ENCODE measurements at regions not wholly inside any gene's neighbourhood (a gene's known extent, or its start where the extent isn't known, plus 50 kb on each side); places are given as distances from the start of the nearest gene placed in this dataset.

- no peak overlapping the region for H2AFZ ChIP-seq (replicated peaks; ENCODE audit: low read length, poor library complexity)
- dilution Hi-C loops (cut with HindIII; ENCODE audit: low sequenced_read_pairs, unreplicated experiment) (no loop called here), intact Hi-C loops (cut with micrococcal nuclease) (no loop called here), in situ Hi-C loops (cut with MboI; ENCODE audit: low sequenced_read_pairs) (no loop called here)
- no peak overlapping the region for H3K9ac ChIP-seq (ENCODE audit: low read depth, low read length)
- H3K27me3 ChIP-seq (ENCODE audit: control insufficient read depth, insufficient read depth, low read length), result no peaks in the 10 kb centered on the region
- H4K8ac ChIP-seq (ENCODE audit: low read depth in 2 of 2, low read length in 2 of 2), result no peak overlapping the region
- no peaks in the 10 kb centered on the region for H3K79me1 ChIP-seq (ENCODE audit: low read depth in 1 of 2, low read length in 2 of 2)
- no peak overlapping the region for H3K56ac ChIP-seq (ENCODE audit: extremely low read depth, insufficient read depth, low read length)
- no peak overlapping the region for H2AK5ac ChIP-seq (ENCODE audit: low read depth, low read length)
- peaks cover 2% of the 10 kb centered on the region; the same call in 1 of the 2 replicates for H3K9me3 ChIP-seq (ENCODE audit: control insufficient read depth, insufficient read depth, low read length)
- no peak overlapping the region for H3K4me3 ChIP-seq (ENCODE audit: insufficient read depth, low read depth, low read length)
- no peak overlapping the region for H2BK5ac ChIP-seq (ENCODE audit: low read depth, low read length, poor library complexity, severe bottlenecking)
- no peak overlapping the region for H2AK9ac ChIP-seq (replicated peaks; ENCODE audit: low read depth, low read length, poor library complexity)
- TF ChIP-seq FOS (IDR thresholded peaks at IDR 0.05; ENCODE audit: low read depth, low read length) (no peak), CEBPB (IDR thresholded peaks at IDR 0.05; ENCODE audit: low read depth, low read length) (no peak), CTCF (conservative IDR thresholded peaks at IDR 0.05; ENCODE audit: low read depth, low read length) (peak; percentile 28; the same call in 1 of the 2 replicates), RAD21 (IDR thresholded peaks at IDR 0.05; ENCODE audit: low read length) (0 out of 2 replicates have a peak, but pooled peaks have one; percentile 34), USF2 (IDR thresholded peaks at IDR 0.05; ENCODE audit: low read depth, low read length) (no peak)
- no peak overlapping the region for H4K5ac ChIP-seq (ENCODE audit: low read depth, low read length)
- no peaks in the 10 kb centered on the region for H3K9me1 ChIP-seq (ENCODE audit: insufficient read depth, low read length)
- WGBS, 2 experiments (ENCODE audit: extremely low coverage in 2 of 2, insufficient read length in 1 of 2), result no CpG with 5 or more reads among the region's 6 CpGs
- H3K18ac ChIP-seq (ENCODE audit: low read depth, low read length), result no peak overlapping the region
- H3K4ac ChIP-seq (ENCODE audit: low read depth, low read length), result no peak overlapping the region
- H2BK120ac ChIP-seq (ENCODE audit: low read depth, low read length), result no peak overlapping the region
- no peak overlapping the region for H3K14ac ChIP-seq (replicated peaks; ENCODE audit: low read depth, low read length)
- ATAC-seq (ENCODE audit: low read depth), result no peak
- H3K4me2 ChIP-seq (ENCODE audit: low read depth, low read length), result no peak overlapping the region
- H4K91ac ChIP-seq (ENCODE audit: insufficient read depth, low read depth, low read length), result no peak overlapping the region
- ChIA-PET CTCF (no interaction called here), POLR2A (ENCODE audit: unreplicated experiment) (no interaction called here)
- no TSS peak for BruUV-seq (replicated peaks)
- no peak overlapping the region for H2BK15ac ChIP-seq (ENCODE audit: low read depth, low read length)
- no peak overlapping the region for H3K27ac ChIP-seq (ENCODE audit: insufficient read depth, low read length)
- no peak overlapping the region for H2BK20ac ChIP-seq (ENCODE audit: low read depth, low read length)
- no peak for DNase-seq
- no peaks in the 10 kb centered on the region for H3K36me3 ChIP-seq (ENCODE audit: control insufficient read depth, insufficient read depth, low read length)
- H3K23ac ChIP-seq (ENCODE audit: low read depth, low read length), result no peak overlapping the region
- no peaks in the 10 kb centered on the region for H3K4me1 ChIP-seq (ENCODE audit: control insufficient read depth, insufficient read depth, low read length)
- H4K20me1 ChIP-seq (ENCODE audit: insufficient read depth, low read length), result no peaks in the 10 kb centered on the region
These were observed 2257.5 kb upstream of the C9orf72 start for GRCh38 chr9:29830821-29831220.
